ENCODE measurements at regions not wholly inside any gene's neighbourhood (a gene's known extent, or its start where the extent isn't known, plus 50 kb on each side); places are given as distances from the start of the nearest gene placed in this dataset.

DNA sequence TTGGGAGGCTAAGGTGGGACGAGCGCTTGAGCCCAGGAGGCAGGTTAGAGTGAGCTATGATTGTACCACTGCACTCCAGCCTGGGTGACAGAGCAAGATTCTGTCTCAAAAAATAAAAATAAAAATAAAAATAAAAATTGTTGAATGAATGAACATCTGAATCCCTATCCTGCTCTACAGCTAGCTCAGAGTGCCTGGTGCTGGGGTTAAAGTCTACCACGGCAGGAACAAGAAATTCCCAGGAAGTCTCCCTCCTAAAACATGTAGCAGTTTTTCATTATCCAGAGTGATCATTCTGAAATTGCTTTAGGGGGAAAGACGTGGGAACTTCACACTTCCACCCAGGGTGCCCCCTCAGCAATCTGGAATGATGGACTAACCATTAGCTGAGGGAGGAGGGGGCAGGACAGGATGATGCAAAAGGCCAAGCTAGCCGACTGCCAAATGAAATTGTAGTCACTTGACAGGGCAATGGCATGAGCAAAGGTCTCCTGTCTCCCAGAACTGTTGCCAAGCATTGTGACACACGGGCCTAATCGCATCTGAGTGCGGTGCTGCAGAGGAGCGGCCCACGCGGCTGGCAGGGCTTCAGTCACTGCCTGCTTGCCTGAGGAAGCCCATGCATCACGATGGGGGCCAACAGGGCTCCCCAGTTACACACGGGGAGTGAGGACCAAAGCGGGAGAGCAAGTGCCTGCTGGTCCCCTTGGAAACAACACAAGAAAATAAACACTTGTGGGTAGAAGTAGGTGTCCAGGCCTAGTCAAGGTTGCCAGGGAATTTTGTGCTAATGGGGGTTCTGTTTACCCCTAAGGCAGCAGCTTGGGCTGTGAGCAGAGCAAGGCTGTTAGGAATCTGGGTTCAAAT, 85.7 kb downstream of the NENF start:
- no peak for ATAC-seq
- Mint-ChIP-seq H3K27ac (no peak overlapping the region), H3K36me3 (peaks cover 0 to 7% of the 10 kb centered on the region in 2 donors), H3K9me3 (no peaks in the 10 kb centered on the region)
- DNase-seq (ENCODE audit: low spot score in 2 of 2), result no peak

DNA sequence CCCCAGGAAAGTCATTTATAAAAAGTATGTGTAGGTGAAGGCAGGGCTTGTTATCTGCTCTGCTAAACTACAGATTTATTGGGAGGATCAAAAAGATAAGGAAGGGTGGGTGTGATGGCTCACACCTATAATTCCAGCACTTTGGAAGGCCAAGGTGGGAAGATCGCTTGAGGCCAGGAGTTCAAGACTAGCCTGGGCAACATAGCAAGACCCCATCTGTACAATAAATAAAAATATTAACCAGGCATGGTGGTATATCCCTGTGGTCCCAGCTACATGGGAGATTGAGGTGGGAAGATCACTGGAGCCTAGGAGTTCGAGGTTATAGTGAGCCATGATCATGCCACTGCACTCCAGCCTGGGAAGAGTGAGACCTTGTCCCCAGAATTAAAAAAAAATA, 86.4 kb downstream of the NENF start:
- DNase-seq (ENCODE audit: low spot score in 2 of 2), result no peak
- Mint-ChIP-seq H3K9me3 (no peaks in the 10 kb centered on the region), H3K27ac (no peak overlapping the region), H3K36me3 (peaks cover 0 to 7% of the 10 kb centered on the region in 2 donors)
- ATAC-seq, result no peak

DNA sequence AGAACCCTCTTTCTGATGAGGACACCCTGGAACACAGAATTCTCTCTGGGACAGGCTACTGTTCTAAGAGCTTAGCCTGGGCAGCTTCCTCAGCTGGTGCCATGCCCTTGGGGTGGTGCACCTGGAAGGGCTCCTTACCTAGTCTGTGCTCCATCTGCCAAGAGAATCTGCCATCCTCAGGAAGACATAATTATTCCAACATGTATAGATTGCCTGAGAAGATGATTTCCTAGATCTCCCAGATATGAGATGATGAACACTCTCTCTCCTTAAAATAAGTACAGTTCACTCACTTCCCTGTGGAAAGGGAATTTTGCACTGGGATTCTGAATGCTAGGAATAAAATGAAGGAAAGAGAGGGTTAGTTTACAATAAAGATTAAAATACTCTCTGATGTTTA, 87.6 kb downstream of the NENF start:
- Mint-ChIP-seq H3K27ac (no peak overlapping the region), H3K36me3 (peaks cover 0 to 7% of the 10 kb centered on the region in 2 donors), H3K9me3 (no peaks in the 10 kb centered on the region)
- DNase-seq (ENCODE audit: low spot score in 2 of 2) (no peak), ATAC-seq (no peak)

GRCh38 chr1:212520746-212521145, 87.8 kb upstream of the ATF3 start:
- no peak overlapping the region for H3K27ac Mint-ChIP-seq
- H3K9me3 Mint-ChIP-seq, result no peaks in the 10 kb centered on the region
- H3K36me3 Mint-ChIP-seq, result peaks cover 0 to 7% of the 10 kb centered on the region in 2 donors
- DNase-seq (ENCODE audit: low spot score in 2 of 2), result no peak
- ATAC-seq, result no peak

GRCh38 chr1:212525479-212526110, 83.0 kb upstream of the ATF3 start:
- Mint-ChIP-seq H3K9me3 (no peaks in the 10 kb centered on the region), H3K27ac (peak overlapping the region in 1 of 2 donors; percentile 56), H3K36me3 (no peaks in the 10 kb centered on the region)
- ATAC-seq (no peak), DNase-seq (ENCODE audit: low spot score in 2 of 2) (no peak)

GRCh38 chr1:212526111-212526491, 82.5 kb upstream of the ATF3 start:
- DNase-seq (ENCODE audit: low spot score in 2 of 2) (no peak), ATAC-seq (no peak)
- Mint-ChIP-seq H3K27ac (peak overlapping the region in 1 of 2 donors; percentile 56), H3K9me3 (no peaks in the 10 kb centered on the region), H3K36me3 (no peaks in the 10 kb centered on the region)

- no peak for DNase-seq (ENCODE audit: low spot score in 2 of 2)
- no peaks in the 10 kb centered on the region for H3K36me3 Mint-ChIP-seq
- no peak overlapping the region for H3K27ac Mint-ChIP-seq
- H3K9me3 Mint-ChIP-seq, result no peaks in the 10 kb centered on the region
- ATAC-seq, result no peak
These were observed 80.1 kb upstream of the ATF3 start for GRCh38 chr1:212528501-212528900.

DNA sequence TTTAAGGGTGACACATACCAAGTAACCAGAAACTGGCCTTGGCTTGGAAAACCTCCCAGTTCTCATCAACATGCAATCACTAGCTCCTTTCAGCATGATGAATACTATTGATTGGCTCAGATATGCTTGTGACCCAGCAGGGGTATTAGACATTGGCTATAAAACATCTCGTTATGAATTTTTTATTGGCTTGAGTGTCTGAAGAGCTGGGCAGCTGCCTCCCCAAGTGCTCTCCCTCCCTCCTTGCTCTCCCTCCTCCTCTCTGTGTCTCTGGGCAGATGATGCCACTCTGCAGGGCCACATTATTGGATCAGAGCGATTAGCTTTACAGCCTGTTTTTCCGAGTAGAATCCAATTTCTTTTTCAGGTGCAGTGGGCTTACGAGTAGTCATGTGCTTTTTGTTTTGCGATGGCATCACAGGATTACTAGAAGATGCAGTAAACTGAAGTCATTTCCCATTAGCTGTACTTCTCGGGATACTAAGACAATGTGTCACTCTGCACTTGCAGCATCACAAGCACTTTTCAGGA, 79.3 kb upstream of the ATF3 start:
- Mint-ChIP-seq H3K27ac (no peak overlapping the region), H3K9me3 (no peaks in the 10 kb centered on the region), H3K36me3 (no peaks in the 10 kb centered on the region)
- ATAC-seq, result no peak
- no peak for DNase-seq (ENCODE audit: low spot score in 2 of 2)

DNA sequence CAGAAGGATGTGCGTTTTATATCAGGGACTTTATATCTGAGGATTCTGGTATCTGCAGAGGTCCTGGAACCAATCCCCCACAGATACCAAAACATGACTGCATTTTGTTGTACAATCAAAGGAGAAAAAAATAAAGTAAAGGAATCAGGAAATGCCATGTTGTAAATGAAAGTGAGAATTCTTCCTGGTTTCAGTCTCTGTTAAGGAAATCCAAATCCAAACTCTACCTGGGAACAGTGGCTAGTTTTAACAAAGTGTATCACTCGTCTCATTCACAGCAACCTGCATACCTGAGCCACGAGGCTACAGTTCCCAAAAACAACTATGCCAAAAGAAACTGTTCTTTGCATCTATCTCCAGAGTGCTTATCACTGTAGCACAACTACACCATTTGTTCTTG, 77.3 kb upstream of the ATF3 start:
- ATAC-seq (no peak), DNase-seq (ENCODE audit: low spot score in 2 of 2) (no peak)
- H3K36me3 Mint-ChIP-seq, result no peaks in the 10 kb centered on the region
- no peaks in the 10 kb centered on the region for H3K9me3 Mint-ChIP-seq
- no peak overlapping the region for H3K27ac Mint-ChIP-seq

- no peaks in the 10 kb centered on the region for H3K36me3 Mint-ChIP-seq
- ATAC-seq (no peak), DNase-seq (ENCODE audit: low spot score in 2 of 2) (no peak)
- no peak overlapping the region for H3K27ac Mint-ChIP-seq
- H3K9me3 Mint-ChIP-seq, result no peaks in the 10 kb centered on the region
These were observed 76.8 kb upstream of the ATF3 start for GRCh38 chr1:212531796-212532195.

DNA sequence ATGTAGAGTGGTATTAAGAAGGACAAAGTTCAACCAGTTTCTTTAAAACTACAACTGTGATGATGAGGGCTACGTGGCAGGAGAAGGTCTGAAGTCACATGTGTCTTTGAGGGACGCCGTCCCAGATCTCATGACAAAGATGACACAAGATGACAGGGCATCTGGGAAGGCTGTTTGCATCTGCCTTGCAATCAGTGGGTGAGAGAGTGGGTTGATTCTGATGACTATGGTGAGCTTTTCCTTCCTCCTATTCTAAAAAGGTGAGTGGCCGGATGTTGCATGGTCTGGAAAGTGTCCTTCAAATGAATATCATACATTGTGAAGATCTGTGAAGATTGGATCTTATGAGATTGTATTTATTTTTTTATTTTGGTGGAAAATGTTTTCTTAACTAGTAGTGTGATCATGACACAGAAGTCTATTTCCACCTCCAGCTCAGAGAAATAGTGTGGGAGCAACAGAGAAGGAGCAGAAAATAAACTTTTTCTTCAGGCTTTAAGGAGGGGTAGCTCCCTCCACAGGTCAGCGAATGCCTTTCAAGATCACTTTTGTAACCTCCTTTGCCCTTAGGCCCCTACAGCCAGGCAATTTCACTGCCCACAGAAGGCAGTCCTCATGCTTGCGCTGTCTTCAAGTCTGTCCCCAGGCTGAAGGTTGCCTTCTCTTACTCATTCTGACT, 76.0 kb upstream of the ATF3 start:
- no peak for ATAC-seq
- Mint-ChIP-seq H3K36me3 (no peaks in the 10 kb centered on the region), H3K9me3 (no peaks in the 10 kb centered on the region), H3K27ac (no peak overlapping the region)
- no peak for DNase-seq (ENCODE audit: low spot score in 2 of 2)

DNA sequence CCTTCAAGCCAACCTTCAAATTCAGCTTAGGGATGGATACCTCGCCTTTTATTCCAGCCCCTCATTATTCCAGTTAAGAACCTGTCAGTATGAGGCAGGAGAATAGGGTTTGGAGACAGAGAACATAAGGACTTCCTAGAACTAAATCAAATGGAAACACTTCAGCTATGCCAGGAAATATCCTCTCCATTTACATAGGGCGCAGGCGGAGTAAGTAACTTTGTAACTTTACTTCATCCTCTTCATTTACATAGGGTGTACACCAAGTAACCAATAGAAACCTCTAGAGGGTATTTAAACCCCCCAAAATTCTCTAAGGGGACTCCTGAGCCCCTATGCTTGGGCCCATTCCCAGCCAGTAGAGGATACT, 75.4 kb upstream of the ATF3 start:
- no peaks in the 10 kb centered on the region for H3K9me3 Mint-ChIP-seq
- no peak for ATAC-seq
- DNase-seq (ENCODE audit: low spot score in 2 of 2), result no peak
- H3K36me3 Mint-ChIP-seq, result no peaks in the 10 kb centered on the region
- H3K27ac Mint-ChIP-seq, result no peak overlapping the region

DNA sequence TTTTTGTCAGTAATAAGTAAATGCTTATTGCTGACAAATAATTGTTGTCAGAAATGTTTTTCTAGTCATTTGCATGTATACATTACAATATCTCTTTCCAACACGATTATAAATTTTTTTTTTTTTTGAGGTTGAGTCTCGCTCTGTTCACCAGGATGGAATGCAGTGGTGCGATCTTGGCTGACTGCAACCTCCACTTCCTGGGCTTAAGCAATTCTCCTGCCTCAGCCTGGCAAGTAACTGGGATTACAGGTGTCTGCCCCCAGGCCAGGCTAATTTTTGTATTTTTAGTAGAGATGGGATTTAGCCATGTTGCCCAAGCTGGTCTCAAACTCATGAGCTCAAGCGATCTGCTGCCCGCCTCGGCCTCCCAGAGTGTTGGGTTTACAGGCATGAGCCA, 72.0 kb upstream of the ATF3 start:
- ATAC-seq, result no peak
- H3K36me3 Mint-ChIP-seq, result no peaks in the 10 kb centered on the region
- DNase-seq (ENCODE audit: low spot score in 2 of 2), result no peak

GRCh38 chr1:212537610-212538009, 71.0 kb upstream of the ATF3 start:
- no peak for DNase-seq (ENCODE audit: low spot score in 2 of 2)
- Mint-ChIP-seq H3K9me3 (no peaks in the 10 kb centered on the region), H3K36me3 (no peaks in the 10 kb centered on the region), H3K27ac (no peak overlapping the region)
- no peak for ATAC-seq

More for the DNA sequence above, 72.0 kb upstream of the ATF3 start:
- Mint-ChIP-seq H3K9me3 (no peaks in the 10 kb centered on the region), H3K27ac (no peak overlapping the region)

- DNase-seq (ENCODE audit: low spot score in 2 of 2) (no peak), ATAC-seq (no peak)
- H3K36me3 Mint-ChIP-seq, result no peaks in the 10 kb centered on the region
- no peaks in the 10 kb centered on the region for H3K9me3 Mint-ChIP-seq
- H3K27ac Mint-ChIP-seq, result no peak overlapping the region
These were observed 68.7 kb upstream of the ATF3 start for GRCh38 chr1:212539737-212540430.

- Mint-ChIP-seq H3K9me3 (no peaks in the 10 kb centered on the region), H3K36me3 (no peaks in the 10 kb centered on the region), H3K27ac (no peak overlapping the region)
- DNase-seq (ENCODE audit: low spot score in 2 of 2), result no peak
- no peak for ATAC-seq
These were observed 65.8 kb upstream of the ATF3 start for GRCh38 chr1:212542761-212543187.

GRCh38 chr1:212544110-212544509, 64.5 kb upstream of the ATF3 start:
- no peak for ATAC-seq
- Mint-ChIP-seq H3K36me3 (no peaks in the 10 kb centered on the region), H3K9me3 (no peaks in the 10 kb centered on the region), H3K27ac (no peak overlapping the region)
- no peak for DNase-seq (ENCODE audit: low spot score in 2 of 2)

Measured in activated naive CD4-positive, alpha-beta T cell treated with anti-CD3 and anti-CD28 coated beads, Interleukin-2, amount 50 U/mL, for 72 hours (primary cell).